ENCODE measurements at regions not wholly inside any gene's neighbourhood (a gene's known extent, or its start where the extent isn't known, plus 50 kb on each side); places are given as distances from the start of the nearest gene placed in this dataset.
A peak's percentile ranks its signal among the peaks of the same experiment; 100 is the strongest.

- no peak for DNase-seq
- no peak overlapping the region for H3K4me3 ChIP-seq (ENCODE audit: insufficient read depth, low read depth, low read length)
- no peaks in the 10 kb centered on the region for H3K36me3 ChIP-seq (replicated peaks; ENCODE audit: control insufficient read depth, insufficient read depth, low read length)
- peaks cover 2% of the 10 kb centered on the region for H3K27me3 ChIP-seq (ENCODE audit: control insufficient read depth, insufficient read depth, low read length)
These were observed 164.2 kb downstream of the FOXA2 start for GRCh38 chr20:22420116-22420598.

- no peak for DNase-seq
- Histone ChIP-seq H3K27me3 (ENCODE audit: control insufficient read depth, insufficient read depth, low read length) (peaks cover 2% of the 10 kb centered on the region), H3K4me3 (ENCODE audit: insufficient read depth, low read depth, low read length) (no peak overlapping the region), H3K36me3 (replicated peaks; ENCODE audit: control insufficient read depth, insufficient read depth, low read length) (no peaks in the 10 kb centered on the region)
These were observed 165.6 kb downstream of the FOXA2 start for GRCh38 chr20:22418738-22419137.

GRCh38 chr20:22414305-22414742, 170.0 kb downstream of the FOXA2 start:
- H3K36me3 ChIP-seq (replicated peaks; ENCODE audit: control insufficient read depth, insufficient read depth, low read length), result no peaks in the 10 kb centered on the region
- DNase-seq, result no peak
- no peak overlapping the region for H3K4me3 ChIP-seq (ENCODE audit: insufficient read depth, low read depth, low read length)
- no peaks in the 10 kb centered on the region for H3K27me3 ChIP-seq (ENCODE audit: control insufficient read depth, insufficient read depth, low read length)

GRCh38 chr20:22412977-22413868, 171.1 kb downstream of the FOXA2 start:
- Histone ChIP-seq H3K4me3 (ENCODE audit: insufficient read depth, low read depth, low read length) (no peak overlapping the region), H3K36me3 (replicated peaks; ENCODE audit: control insufficient read depth, insufficient read depth, low read length) (no peaks in the 10 kb centered on the region), H3K27me3 (ENCODE audit: control insufficient read depth, insufficient read depth, low read length) (no peaks in the 10 kb centered on the region)
- DNase-seq, result no peak

GRCh38 chr20:22411627-22412450, 172.5 kb downstream of the FOXA2 start:
- no peaks in the 10 kb centered on the region for H3K27me3 ChIP-seq (ENCODE audit: control insufficient read depth, insufficient read depth, low read length)
- H3K36me3 ChIP-seq (replicated peaks; ENCODE audit: control insufficient read depth, insufficient read depth, low read length), result no peaks in the 10 kb centered on the region
- H3K4me3 ChIP-seq (ENCODE audit: insufficient read depth, low read depth, low read length), result no peak overlapping the region
- no peak for DNase-seq

GRCh38 chr20:22411286-22411626, 173.1 kb downstream of the FOXA2 start:
- no peak for DNase-seq
- Histone ChIP-seq H3K27me3 (ENCODE audit: control insufficient read depth, insufficient read depth, low read length) (no peaks in the 10 kb centered on the region), H3K4me3 (ENCODE audit: insufficient read depth, low read depth, low read length) (no peak overlapping the region), H3K36me3 (replicated peaks; ENCODE audit: control insufficient read depth, insufficient read depth, low read length) (no peaks in the 10 kb centered on the region)

- Histone ChIP-seq H3K4me3 (ENCODE audit: insufficient read depth, low read depth, low read length) (no peak overlapping the region), H3K27me3 (ENCODE audit: control insufficient read depth, insufficient read depth, low read length) (no peaks in the 10 kb centered on the region), H3K36me3 (replicated peaks; ENCODE audit: control insufficient read depth, insufficient read depth, low read length) (no peaks in the 10 kb centered on the region)
- no peak for DNase-seq
These were observed 173.7 kb downstream of the FOXA2 start for GRCh38 chr20:22410556-22411130.

GRCh38 chr20:22408521-22409402, 175.6 kb downstream of the FOXA2 start:
- no peak for DNase-seq
- Histone ChIP-seq H3K27me3 (ENCODE audit: control insufficient read depth, insufficient read depth, low read length) (no peaks in the 10 kb centered on the region), H3K4me3 (ENCODE audit: insufficient read depth, low read depth, low read length) (no peak overlapping the region), H3K36me3 (replicated peaks; ENCODE audit: control insufficient read depth, insufficient read depth, low read length) (no peaks in the 10 kb centered on the region)

GRCh38 chr20:22407237-22408193, 176.9 kb downstream of the FOXA2 start:
- Histone ChIP-seq H3K36me3 (replicated peaks; ENCODE audit: control insufficient read depth, insufficient read depth, low read length) (no peaks in the 10 kb centered on the region), H3K27me3 (ENCODE audit: control insufficient read depth, insufficient read depth, low read length) (no peaks in the 10 kb centered on the region), H3K4me3 (ENCODE audit: insufficient read depth, low read depth, low read length) (no peak overlapping the region)
- no peak for DNase-seq

- H3K4me3 ChIP-seq (ENCODE audit: insufficient read depth, low read depth, low read length), result no peak overlapping the region
- no peaks in the 10 kb centered on the region for H3K27me3 ChIP-seq (ENCODE audit: control insufficient read depth, insufficient read depth, low read length)
- H3K36me3 ChIP-seq (replicated peaks; ENCODE audit: control insufficient read depth, insufficient read depth, low read length), result no peaks in the 10 kb centered on the region
- no peak for DNase-seq
These were observed 179.8 kb downstream of the FOXA2 start for GRCh38 chr20:22404419-22405170.

GRCh38 chr20:22403632-22404361, 180.6 kb downstream of the FOXA2 start:
- Histone ChIP-seq H3K27me3 (ENCODE audit: control insufficient read depth, insufficient read depth, low read length) (no peaks in the 10 kb centered on the region), H3K4me3 (ENCODE audit: insufficient read depth, low read depth, low read length) (no peak overlapping the region), H3K36me3 (replicated peaks; ENCODE audit: control insufficient read depth, insufficient read depth, low read length) (no peaks in the 10 kb centered on the region)
- DNase-seq, result no peak

GRCh38 chr20:22403022-22403631, 181.2 kb downstream of the FOXA2 start:
- H3K36me3 ChIP-seq (replicated peaks; ENCODE audit: control insufficient read depth, insufficient read depth, low read length), result no peaks in the 10 kb centered on the region
- peak; percentile 16 for DNase-seq
- H3K4me3 ChIP-seq (ENCODE audit: insufficient read depth, low read depth, low read length), result no peak overlapping the region
- H3K27me3 ChIP-seq (ENCODE audit: control insufficient read depth, insufficient read depth, low read length), result no peaks in the 10 kb centered on the region
